Stomach (tissue), 4 donors: ENCODE measurements at regions not wholly inside any gene's neighbourhood (a gene's known extent, or its start where the extent isn't known, plus 50 kb on each side); places are given as distances from the start of the nearest gene placed in this dataset.

Source experiments
- small RNA-seq, 4 donors: library from RNA; depleted of rRNA; stranded (forward); fragments of <200 nt; gene quantifications; one replicate each; pipeline ENCODE3, GENCODE V24; 2016

Small RNA genes lying in the stretch of these regions (small RNA-seq; reads per million reads assigned to genes)
- 0 reads per million in 4 donors for gene AL355309.1
